ENCODE measurements at regions not wholly inside any gene's neighbourhood (a gene's known extent, or its start where the extent isn't known, plus 50 kb on each side); places are given as distances from the start of the nearest gene placed in this dataset.
A peak's percentile ranks its signal among the peaks of the same experiment; 100 is the strongest.

DNA sequence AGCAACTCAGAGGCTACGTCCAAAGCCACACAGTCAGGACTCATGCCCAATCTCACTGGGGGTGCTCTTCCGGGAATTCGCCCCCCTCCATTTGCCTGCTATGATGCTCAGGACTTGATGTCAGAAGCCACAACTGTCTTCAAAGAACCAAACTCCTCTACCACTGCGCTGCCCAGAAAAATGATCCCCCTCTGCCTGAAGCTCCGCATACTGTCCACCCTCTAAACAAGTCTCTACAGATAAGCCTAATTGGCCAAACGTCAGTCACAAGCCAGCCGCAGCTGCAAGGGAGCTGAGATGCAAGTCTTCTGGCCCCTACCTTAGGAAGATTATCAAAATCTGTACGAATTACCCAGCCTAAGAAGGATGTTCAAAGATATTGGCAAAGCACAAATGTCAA lies 294.6 kb downstream of the BUD13 start:
- DNase-seq (ENCODE audit: low read depth, low spot score): no peak

DNA sequence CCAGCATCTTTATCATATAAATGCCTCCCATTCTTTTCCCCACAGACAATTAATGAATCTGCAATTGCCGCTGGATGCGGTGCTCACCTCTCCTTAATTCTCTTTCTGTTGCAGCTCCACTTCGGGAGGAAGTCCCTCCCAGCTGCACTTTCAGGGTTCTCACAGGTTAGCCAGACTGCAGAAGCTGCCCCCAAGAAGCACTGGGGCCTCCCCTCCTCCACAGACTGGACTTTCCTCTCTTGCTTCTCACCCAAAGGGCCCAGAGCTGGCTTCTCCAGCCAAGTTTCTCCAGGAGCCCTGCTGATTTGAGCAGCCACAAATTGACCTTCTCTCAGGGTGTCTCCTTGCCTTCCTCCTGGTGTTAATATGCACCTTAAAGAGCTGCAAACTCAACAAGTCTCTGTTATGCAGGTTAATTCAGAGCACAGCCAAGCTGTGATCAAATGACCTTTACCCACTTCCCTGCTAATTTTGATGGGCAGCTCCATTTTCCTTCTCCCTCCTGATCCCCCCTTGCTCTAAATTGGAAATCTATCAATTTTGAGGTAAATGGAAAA lies 298.9 kb downstream of the BUD13 start:
- DNase-seq (ENCODE audit: low read depth, low spot score): no peak

DNA sequence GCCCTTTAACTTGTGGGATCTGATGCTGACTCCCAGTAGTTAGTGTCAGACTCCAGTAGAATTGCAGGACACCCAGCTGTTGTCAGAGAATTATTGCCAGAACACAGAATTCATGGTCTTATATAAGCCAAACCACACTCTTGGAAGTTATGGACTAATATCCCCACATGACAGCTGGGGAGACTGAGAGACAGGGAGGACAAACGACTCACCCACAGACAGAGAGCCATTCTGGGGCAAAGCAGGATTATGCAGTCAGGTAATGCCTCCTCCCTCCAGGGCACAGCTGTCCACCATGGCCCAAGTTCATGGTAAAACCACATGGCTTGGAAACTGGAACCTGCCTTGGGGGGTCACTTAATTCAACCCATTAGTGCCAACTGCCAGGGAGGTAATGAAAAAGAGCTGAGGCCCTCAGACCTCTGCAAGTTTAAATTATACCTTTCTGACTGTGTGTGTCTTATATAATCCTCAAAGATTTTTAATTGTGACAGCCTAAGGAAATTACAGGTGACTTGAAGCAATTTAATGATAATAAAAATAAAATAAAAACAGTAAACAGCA lies 299.5 kb downstream of the BUD13 start:
- no peak for DNase-seq (ENCODE audit: low read depth, low spot score)

DNA sequence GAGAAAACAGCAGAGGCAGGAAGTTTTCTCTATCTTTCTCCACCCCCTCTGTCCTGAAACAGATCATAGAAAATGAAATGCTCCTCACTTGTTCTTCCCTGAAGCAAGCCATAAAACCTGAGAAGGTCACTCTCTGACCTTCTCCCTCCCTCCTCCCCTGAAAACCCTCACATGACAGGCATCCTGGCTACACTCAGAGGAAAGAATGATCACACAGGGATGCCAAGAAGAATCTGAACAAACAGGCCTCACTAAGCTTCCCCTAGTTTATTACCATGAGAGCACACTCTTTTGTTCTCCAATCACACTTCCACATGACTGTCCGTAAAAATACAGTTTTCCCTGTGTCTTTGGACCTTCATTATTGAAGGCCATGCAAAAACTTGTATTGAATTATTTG lies 300.1 kb downstream of the BUD13 start:
- peak; percentile 39 for DNase-seq (ENCODE audit: low read depth, low spot score)

DNA sequence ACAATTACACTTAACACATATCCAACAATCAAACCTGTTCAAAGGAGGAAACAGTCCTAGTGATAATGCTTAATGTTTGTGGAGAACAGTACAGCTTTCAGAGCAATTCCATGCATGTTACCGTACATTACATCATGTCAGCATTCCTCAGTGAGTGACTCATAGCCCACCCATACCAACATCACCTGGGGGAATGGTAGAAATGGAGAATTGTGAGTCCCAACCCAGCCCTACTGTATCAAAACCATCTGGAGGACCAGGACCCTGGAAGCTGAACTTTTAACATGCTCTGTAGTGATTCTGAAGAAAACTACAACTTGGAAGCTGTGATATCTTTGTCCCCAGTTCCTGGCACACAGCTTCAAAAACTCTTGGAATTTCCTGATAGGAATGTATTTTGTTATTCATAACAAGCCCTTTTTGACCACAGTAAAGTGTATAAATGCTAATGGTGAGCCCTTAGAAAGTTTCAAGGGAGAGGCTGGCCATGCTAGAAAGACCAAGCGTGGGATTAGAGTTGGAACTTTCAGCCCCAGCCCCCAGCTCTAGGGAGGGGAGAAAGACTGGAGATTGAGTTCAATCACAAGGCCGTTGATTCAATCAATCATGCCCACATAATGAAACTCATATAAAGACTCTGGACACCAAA lies 301.1 kb downstream of the BUD13 start:
- no peak for DNase-seq (ENCODE audit: low read depth, low spot score)

DNA sequence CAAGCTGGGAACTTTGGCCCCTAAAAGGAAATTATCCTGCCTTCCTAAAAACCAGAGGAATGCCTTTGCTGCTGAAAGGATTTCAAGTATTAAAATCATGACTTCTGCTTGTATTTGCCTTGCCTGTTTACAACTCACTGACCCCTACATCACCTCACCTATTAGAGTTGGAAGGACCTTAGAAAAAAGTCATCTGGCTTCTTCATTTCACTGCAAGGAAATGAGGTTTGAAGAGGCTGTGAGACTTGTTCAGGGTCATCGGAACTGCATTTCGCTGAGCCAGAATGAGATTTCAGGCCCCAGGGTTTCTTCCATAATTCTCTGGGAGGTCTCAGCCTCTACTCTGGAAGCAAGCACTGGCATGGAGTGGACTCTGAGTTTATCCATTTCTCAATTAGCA lies 304.1 kb downstream of the BUD13 start:
- DNase-seq (ENCODE audit: low read depth, low spot score): no peak

DNA sequence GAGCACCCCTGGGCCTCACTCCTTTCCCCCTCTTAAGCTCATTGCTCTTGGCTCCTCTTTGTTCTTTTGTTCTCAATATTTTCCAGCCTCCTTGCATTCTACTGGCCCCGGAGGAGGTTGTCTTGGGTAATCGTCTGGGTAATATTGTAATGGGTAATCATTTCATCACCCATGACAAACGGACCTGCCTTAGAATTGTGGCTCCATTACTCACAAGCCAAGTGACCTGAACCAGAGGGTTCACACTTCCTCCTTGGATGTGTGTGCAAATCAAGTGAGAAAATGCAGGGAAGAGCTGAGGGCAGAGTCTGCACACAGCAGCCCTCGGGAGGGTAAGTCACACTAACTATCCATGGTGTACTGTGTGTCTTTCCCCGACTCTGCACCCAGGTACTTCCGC lies 305.0 kb downstream of the BUD13 start:
- no peak for DNase-seq (ENCODE audit: low read depth, low spot score)

DNA sequence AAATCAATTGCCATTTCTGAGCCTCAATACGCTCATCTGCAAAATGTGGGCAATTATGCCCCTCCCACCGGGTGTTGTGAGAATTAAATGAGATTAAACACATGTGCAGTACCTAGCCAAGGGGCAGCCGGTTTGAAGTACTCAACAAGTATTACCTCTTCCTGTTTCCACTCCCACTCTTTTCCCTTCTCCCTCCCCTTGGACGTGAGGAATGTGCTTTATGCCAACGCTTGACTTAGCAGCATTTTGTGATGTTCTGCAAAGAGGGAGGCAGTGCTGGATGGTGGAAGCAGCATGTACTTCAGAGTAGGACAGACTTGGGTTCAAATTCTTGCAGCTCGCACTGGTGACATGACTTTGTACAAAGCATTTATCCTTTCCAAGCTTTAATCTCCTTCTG lies 306.0 kb downstream of the BUD13 start:
- no peak for DNase-seq (ENCODE audit: low read depth, low spot score)

DNA sequence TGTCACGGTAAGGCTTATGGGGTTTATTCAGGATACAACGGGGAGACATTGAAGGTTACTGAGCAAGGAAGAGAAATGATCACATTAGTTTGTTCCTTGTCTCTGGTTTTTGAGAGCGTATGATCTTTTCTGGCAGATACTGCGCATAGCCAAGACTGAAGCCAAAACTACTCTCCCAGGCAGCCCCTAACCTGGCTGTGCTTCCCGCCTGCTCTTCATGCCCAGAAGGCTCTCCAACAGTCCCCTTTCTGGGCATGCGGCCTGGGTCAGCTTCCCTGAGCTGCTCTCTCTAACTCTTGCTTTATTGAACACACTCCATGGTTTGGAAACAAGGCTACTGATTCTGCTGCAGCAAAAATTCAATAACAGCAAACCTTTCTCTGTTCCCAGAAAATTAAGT lies 306.6 kb downstream of the BUD13 start:
- no peak for DNase-seq (ENCODE audit: low read depth, low spot score)

DNA sequence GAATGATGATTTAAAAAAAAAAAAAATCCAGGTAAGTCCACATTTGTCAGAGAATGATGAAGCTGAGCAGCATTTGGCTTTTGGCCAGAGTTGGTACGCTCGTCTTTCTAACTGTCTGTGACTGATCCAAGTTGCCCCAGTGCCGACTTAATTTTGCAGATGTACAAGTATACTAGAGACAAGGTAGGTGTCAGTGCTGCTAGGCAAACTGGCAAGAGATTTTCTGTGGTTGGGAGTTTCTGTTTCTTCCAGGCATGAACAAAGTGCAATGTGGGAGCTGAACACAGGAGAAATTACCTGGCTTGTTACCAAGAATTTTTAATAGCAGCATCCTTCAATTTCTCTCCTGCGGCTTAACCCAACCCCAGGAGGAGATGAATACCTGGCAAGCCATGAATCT lies 307.7 kb downstream of the BUD13 start:
- no peak for DNase-seq (ENCODE audit: low read depth, low spot score)

DNA sequence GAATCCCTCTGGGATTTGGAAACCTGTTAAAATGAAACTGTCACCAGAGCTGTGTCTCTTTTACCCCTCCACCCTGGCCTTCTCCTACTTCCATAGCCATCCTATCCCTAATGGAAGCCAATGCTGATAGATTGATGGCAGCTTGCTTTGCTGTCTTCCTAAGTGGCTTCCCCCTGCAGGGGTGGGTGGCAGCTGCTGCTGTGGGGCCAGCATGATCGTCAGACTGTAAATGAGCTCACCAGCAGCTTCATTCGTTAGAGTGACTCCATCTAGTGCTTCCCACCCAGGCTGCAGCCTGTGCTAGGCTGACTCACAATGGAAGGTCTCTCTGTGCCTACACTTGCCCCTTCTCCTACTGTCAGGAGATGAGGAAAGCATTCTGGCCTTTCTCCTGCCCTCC lies 311.0 kb downstream of the BUD13 start:
- peak; percentile 51 for DNase-seq (ENCODE audit: low read depth, low spot score)

DNA sequence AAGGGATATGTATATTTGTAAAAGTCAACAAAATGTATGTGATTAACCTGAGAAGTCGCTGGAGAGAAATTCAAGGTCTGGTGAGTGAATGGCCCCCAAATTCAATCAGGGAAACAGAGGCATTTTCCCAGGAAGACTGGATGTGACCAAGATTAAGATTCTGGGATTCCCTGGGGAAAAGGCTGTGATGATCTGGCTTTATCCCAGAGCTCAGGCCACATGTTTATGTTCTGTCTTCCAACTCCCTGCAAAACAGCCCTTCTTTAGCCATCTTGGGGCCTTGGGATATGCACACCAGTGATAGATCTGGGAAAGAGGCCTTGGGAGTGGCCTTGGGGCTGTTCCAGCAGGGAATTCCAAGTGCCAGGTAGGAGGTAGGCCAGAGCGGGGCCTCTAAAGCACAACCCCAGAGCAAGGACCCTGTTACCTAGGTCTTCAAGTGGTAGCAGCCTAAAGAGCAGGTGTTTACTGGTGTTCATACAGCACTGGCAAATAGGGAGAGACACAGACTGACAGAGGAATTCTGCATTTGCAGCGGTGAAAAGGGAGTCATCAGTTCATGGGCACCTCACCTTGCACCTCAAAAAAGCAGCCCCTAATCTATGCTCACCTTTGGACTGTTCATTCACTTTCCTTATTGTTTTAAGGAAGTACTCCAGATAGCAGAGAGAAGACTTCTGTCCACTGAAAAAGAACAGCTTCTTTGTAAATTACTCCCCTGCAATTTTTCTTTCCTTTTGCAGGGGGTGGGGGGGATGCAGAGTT lies 312.4 kb downstream of the BUD13 start:
- DNase-seq (ENCODE audit: low read depth, low spot score): no peak

DNA sequence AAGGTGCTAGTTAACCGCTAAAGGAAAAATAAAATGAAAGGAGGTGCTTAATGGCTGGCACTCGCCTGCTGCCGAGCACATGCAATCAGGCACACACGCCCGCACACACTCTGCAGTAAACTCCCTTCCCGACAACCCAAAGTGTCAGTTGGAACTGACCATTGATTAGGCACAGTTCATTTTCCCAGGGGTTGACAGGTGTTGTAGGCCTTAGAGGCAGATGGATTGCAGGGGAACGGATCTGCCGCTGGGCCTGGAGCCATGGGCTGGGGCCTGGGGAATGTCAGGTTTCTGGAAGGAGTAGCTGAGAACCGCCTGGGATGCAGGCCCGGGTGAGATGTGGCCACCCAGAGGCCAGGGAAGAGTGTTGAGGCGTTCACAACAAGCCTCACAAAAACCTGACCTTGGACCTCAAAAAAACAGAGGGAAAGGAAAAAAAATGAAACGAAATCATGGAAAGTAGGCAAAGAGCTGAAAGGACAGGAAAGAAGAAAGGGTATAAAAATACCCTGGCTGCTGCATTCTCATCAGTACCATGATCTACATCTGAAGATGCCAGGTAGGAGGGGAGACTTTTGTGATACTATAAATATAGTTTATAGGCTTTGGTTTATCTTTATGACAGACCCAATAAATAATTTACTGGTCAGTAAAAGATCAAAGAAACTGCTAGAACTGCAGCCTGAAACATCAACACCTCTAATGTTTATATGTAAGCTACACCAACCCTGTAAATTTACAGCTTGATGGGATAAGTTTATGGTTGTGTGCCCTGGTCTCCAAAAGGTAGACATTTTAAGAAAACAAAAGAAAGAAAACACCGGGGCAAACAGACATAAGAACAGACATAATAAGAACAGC lies 313.4 kb downstream of the BUD13 start:
- DNase-seq (ENCODE audit: low read depth, low spot score): peak; percentile 82

DNA sequence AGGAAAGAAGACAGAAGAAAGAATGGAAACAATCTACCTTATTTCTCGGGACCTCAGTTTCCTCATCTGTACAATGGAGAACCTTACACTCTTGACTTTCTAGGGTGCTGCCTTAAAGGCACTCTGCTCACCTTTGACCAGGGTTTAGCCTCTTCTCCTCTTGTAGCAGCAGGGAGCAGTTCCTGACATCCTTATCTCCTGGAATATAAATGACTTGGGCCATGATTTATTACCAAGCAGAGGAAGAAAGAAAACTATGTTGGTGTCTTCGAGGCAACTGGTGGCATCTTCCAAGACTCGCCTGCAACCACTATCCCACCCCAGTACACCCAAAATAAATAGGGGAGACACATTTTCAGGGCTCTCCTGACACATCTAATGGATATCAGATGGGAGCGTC lies 314.2 kb downstream of the BUD13 start:
- no peak for DNase-seq (ENCODE audit: low read depth, low spot score)

DNA sequence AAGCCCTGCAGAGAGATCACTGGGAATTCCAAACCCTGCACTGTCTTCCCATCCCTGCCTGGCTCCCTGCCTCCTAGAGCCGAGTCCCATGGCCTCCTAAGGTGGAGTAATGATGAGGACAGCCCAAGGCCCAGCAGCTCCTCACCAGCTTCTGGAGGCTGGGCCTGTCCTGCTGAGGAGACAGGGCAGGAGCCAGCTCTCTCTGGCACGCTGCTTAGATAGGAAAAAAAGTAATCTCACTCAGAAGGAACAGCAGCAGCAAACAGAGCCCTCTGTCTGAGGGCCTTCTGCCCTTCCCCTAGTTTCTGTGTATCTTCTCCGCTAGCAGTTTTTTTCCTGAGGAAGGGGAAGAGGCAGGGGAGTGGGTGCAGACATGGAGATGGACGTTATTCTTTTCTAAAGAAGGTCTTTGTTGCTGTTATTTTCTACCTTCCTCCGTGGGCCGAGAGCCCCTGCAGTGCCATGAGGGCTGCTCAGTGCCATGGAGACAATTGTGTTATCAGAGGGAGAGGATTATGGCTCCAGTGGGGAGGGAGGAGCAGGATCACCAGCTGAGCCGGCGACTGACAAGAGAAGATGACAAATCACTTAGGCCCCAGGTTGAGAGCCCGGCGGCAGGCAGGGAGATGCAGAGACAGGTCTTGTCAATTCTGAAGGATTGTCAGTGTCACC lies 315.3 kb downstream of the BUD13 start:
- DNase-seq (ENCODE audit: low read depth, low spot score): peak; percentile 75

DNA sequence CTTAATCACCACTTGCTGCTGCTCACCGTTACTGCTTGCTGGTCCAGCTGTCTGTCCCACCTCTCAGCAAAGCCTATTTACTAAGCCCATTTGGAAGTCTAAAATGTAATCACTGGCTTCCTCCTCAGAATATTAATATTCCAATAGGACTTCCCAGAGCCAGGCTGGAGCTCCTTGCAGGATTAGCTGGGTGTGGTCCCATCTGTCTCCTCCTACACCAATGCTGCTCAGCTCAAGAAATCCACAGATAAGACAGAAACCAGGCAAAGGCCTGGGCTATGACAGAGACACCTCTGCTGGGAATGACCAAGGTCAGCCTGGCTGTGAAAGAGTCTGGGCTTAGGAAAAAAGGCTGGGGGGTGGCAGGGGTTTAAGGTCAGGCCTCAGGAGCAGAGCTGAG lies 317.8 kb downstream of the BUD13 start:
- DNase-seq (ENCODE audit: low read depth, low spot score): no peak

DNA sequence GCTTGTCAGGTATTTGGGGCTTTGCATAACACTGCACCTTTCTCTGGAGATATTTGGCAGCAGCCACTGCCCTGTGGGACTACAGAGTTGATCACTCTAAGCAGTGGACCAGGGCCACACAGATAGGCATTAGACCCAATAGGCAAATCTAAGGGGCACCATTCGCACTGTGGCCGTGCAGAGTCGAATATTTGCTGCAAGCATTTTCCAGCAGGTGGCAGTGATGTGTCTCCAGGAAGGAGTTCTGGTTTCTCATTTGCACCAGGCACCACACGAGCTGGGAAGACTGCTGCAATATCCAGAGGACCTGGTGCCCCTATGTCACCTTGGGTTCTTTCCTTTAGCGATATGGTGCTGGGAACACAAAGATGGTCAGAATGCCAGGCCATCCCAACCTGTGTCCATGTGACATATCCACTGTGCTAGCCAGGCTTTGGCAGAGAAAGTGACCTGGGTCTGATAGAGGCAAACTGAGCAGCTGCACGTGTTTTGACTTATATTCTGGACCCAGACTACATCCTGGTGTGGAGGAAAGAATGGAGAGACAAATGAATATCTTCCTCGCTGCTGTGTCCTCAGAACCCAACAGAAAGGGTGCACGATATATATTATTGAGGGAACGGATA lies 318.7 kb downstream of the BUD13 start:
- peak; percentile 63 for DNase-seq (ENCODE audit: low read depth, low spot score)

DNA sequence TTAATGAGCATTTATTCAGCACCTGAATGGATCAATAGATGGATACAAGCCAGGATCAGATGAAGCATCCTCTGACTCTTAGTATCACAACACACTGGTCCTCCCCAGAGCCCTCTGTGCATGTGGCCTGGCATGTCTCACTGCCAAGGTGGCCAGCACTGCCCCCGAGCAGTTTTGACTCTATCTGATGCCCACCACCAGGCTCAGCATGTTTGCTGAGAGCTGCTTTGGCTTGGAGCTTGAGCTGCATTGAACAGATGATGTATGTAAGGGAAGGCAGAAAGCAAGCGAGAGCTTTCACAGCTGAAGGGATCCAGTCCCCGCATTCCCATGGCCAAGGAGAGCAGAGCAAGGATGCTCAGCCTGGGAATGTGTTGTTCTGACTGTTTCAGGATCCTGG lies 320.3 kb downstream of the BUD13 start:
- DNase-seq (ENCODE audit: low read depth, low spot score): no peak

DNA sequence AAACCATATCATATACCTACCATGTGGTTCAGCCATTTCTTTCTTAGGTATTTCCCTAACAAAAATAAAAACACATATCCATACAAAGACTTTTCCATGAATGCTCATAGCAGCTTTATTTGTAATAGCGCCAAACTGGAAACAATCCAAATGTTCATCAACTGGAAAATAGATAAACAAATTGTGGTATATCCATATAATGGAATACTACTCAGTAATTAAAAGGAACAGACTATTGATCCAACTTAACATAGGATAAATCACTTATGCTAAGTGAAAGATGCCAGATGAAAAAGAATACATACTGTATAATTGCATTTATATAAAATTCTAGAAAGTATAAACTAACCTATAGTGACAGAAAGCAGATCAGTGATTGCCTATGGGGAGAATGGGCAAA lies 323.3 kb downstream of the BUD13 start:
- DNase-seq (ENCODE audit: low read depth, low spot score): no peak

DNA sequence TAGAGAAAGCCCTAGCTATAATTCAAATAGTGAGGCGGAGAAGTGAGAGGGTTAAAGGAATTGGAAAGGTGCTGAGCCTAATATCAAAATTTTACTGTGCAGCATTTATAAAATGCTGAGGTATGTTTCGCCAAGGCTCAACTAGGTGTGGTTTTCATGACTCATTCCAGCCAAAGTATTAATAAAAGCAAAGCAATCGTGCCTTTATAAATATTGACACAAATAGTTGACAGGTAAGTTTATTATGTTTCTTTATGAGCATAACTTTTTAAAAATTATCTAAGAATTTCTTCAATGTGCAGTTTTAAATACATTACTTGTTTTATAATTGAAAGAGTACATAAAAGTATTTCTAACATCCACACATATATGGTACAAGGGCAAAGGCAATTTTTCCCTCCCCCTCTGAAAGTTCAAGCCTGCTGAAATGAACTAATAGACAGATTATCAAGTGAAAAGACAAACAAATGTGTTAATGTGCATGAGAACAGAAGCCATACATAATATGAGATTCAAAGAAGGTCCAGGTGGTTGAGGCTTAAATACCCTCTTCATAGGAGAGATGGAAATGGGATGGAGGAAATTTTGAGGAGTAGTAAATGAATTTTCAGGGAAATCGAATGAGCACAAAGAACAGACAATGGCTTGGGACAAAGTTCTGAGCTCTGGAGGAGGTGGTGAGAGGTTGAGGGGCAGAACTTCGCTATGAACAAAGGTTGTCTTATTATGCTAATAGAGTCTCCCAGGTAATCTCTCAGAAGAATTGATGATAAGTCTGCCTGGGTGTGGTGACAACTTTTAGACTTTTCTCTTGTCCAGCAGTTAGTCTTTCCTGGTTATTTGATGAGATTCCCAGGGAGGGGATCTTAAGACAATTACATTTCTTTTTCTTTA lies 326.5 kb downstream of the BUD13 start:
- DNase-seq (ENCODE audit: low read depth, low spot score): no peak
